ENCODE measurements at regions not wholly inside any gene's neighbourhood (a gene's known extent, or its start where the extent isn't known, plus 50 kb on each side); places are given as distances from the start of the nearest gene placed in this dataset.

DNA sequence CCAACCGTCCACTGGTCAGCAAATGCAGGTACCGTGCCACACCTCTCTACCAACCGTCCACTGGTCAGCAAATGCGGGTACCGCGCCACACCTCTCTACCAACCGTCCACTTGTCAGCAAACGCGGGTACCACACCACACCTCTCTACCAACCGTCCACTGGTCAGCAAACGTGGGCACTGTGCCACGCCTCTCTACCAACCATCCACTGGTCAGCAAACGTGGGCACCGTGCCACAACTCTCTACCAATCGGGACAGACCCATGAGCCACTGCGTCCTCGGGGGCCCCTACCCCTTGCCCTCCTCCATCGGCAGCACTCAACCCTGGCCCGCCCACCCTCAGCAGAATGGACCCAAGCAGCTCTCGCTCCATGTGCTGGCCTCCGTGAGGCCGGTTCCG lies 226.4 kb upstream of the SALL3 start:
- no peak overlapping the region for H3K4me3 ChIP-seq
- no peaks in the 10 kb centered on the region for H3K36me3 ChIP-seq
- peaks cover 0 to 7% (median 0%) of the 10 kb centered on the region in 8 donors for H3K9me3 ChIP-seq
- TF ChIP-seq POLR2A (IDR thresholded peaks at IDR 0.05) (no peak), POLR2AphosphoS5 (IDR thresholded peaks at IDR 0.05) (no peak)
- TF ChIP-seq, protein P1, sequence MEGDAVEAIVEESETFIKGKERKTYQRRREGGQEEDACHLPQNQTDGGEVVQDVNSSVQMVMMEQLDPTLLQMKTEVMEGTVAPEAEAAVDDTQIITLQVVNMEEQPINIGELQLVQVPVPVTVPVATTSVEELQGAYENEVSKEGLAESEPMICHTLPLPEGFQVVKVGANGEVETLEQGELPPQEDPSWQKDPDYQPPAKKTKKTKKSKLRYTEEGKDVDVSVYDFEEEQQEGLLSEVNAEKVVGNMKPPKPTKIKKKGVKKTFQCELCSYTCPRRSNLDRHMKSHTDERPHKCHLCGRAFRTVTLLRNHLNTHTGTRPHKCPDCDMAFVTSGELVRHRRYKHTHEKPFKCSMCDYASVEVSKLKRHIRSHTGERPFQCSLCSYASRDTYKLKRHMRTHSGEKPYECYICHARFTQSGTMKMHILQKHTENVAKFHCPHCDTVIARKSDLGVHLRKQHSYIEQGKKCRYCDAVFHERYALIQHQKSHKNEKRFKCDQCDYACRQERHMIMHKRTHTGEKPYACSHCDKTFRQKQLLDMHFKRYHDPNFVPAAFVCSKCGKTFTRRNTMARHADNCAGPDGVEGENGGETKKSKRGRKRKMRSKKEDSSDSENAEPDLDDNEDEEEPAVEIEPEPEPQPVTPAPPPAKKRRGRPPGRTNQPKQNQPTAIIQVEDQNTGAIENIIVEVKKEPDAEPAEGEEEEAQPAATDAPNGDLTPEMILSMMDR (IDR thresholded peaks at IDR 0.05 in 8 of 11, conservative IDR thresholded peaks at IDR 0.05 in 3 of 11) = no peak
- H3K27ac ChIP-seq = no peak overlapping the region
- no peaks in the 10 kb centered on the region for H3K4me1 ChIP-seq
- DNase-seq = peak; percentile 55
- intact Hi-C loops (cut with DNase I; ENCODE audit: low total_unique reads) = no loop called here
- peaks cover 0 to 27% (median 0%) of the 10 kb centered on the region in 7 donors for H3K27me3 ChIP-seq (replicated peaks in 1 of 7)
- WGBS, 5 donors = 90 to 95% (median 94%) methylated on average over 23 of the region's 23 CpGs

DNA sequence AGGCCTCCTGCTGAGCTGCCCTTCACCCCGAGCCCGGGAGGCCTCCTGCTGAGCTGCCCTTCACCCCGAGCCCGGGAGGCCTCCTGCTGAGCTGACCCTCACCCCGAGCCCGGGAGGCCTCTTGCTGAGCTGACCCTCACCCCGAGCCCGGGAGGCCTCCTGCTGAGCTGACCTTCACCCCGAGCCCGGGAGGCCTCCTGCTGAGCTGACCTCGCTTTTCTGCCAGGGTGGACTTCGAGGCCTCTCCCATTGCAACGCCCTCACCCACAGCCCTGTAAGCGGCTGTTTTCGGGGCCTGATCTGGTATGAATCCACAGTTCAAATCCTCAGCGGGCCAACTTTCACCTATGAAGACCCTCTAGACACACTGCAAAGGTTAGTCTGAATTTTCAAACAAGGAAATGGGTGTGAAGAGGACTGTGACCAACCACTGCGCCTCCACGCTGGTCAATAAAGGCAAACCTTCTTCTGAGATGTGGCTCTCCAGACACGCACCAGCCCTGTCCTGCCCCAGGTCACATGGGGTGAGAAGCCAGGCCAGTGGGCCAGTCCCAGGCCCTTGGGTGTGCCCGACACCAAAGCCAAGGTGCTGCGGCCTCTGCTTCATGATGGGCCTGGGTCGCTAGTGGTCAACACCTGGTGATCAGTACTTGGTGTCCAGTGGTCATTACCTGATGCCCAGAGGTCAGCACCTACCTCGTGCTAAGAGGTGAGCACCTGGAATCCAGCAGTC lies 225.1 kb upstream of the SALL3 start:
- Histone ChIP-seq H3K27me3 (replicated peaks in 1 of 7) (peaks cover 0 to 37% (median 0%) of the 10 kb centered on the region in 7 donors), H3K9me3 (peaks cover 0 to 3% (median 0%) of the 10 kb centered on the region in 8 donors), H3K36me3 (no peaks in the 10 kb centered on the region), H3K4me3 (no peak overlapping the region), H3K4me1 (no peaks in the 10 kb centered on the region), H3K27ac (no peak overlapping the region)
- intact Hi-C loops (cut with DNase I; ENCODE audit: low total_unique reads) = no loop called here
- TF ChIP-seq, protein P1 (IDR thresholded peaks at IDR 0.05 in 8 of 11, conservative IDR thresholded peaks at IDR 0.05 in 3 of 11) = no peak
- TF ChIP-seq POLR2A (IDR thresholded peaks at IDR 0.05) = no peak
- no peak for TF ChIP-seq POLR2AphosphoS5 (IDR thresholded peaks at IDR 0.05)
- 85 to 99% (median 94%) methylated on average over 11 to 23 of the region's 23 CpGs for WGBS, 5 donors
- DNase-seq = peak; percentile 54

DNA sequence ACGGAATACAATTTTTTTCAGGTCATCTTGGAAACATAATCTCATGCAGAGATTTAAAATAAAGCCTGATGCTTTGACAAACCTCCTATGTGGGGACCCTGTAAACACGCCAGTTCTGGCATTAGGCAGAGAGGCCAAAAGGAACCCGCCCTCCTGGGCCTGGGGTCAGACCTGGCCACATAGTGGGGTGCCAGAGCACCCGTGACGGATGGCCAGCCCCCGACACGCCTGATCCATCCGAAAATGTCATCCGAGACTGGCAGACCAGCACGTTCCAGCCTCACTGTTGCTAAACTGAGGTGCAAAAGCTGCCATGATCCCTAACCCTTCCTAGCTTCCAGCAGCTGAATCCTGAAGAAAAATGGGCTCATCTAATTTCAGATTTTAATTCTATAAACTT lies 222.6 kb upstream of the SALL3 start:
- no peak overlapping the region for H3K27ac ChIP-seq
- H3K36me3 ChIP-seq = no peaks in the 10 kb centered on the region
- H3K9me3 ChIP-seq = peaks cover 0 to 15% (median 1%) of the 10 kb centered on the region in 8 donors
- no peaks in the 10 kb centered on the region for H3K4me1 ChIP-seq
- H3K27me3 ChIP-seq (replicated peaks in 1 of 7) = peaks cover 0 to 25% (median 0%) of the 10 kb centered on the region in 7 donors
- intact Hi-C loops (cut with DNase I; ENCODE audit: low total_unique reads) = no loop called here
- WGBS, 5 donors = 63 to 88% (median 80%) methylated on average over 10 of the region's 10 CpGs
- peak; percentile 62 for DNase-seq
- no peak overlapping the region for H3K4me3 ChIP-seq
- TF ChIP-seq POLR2A (IDR thresholded peaks at IDR 0.05) = no peak
- TF ChIP-seq POLR2AphosphoS5 (IDR thresholded peaks at IDR 0.05) = no peak
- TF ChIP-seq, protein P1 (IDR thresholded peaks at IDR 0.05 in 8 of 11, conservative IDR thresholded peaks at IDR 0.05 in 3 of 11) = no peak

DNA sequence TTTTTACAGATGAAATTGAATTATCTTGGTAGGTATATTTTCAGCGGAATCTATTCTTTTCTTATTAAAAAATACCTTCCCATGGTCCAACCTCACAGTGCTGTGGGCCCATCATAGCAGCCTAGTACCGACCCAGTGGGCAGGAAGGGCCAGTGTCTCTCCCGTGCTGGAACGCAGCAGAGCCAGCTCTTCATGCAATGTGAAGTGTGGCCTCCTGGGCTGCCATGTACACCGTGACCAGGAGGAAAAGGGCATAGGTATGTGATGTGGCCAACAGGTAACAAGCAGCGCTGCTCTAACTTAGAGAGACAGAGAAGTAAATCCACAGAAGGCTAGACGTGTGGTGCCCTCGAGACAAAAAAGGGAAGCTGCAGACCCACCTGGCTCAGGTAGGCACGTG lies 221.1 kb upstream of the SALL3 start:
- Histone ChIP-seq H3K9me3 (peaks cover 0 to 28% (median 5%) of the 10 kb centered on the region in 8 donors), H3K27me3 (replicated peaks in 1 of 7) (peaks cover 0 to 25% (median 0%) of the 10 kb centered on the region in 7 donors), H3K4me3 (no peak overlapping the region), H3K36me3 (no peaks in the 10 kb centered on the region), H3K4me1 (no peaks in the 10 kb centered on the region), H3K27ac (no peak overlapping the region)
- intact Hi-C loops (cut with DNase I; ENCODE audit: low total_unique reads) = no loop called here
- DNase-seq = peak; percentile 58
- TF ChIP-seq, protein P1 (IDR thresholded peaks at IDR 0.05 in 8 of 11, conservative IDR thresholded peaks at IDR 0.05 in 3 of 11) = no peak
- TF ChIP-seq POLR2AphosphoS5 (IDR thresholded peaks at IDR 0.05) (no peak), POLR2A (IDR thresholded peaks at IDR 0.05) (no peak)
- WGBS, 5 donors = 79 to 86% (median 83%) methylated on average over 9 of the region's 9 CpGs

Measured in spleen (tissue), 11 donors.